HG03097 (cell line): ENCODE measurements at regions not wholly inside any gene's neighbourhood (a gene's known extent, or its start where the extent isn't known, plus 50 kb on each side); places are given as distances from the start of the nearest gene placed in this dataset.

Experiments used
- ATAC-seq: cut with Tn5 transposase; IDR thresholded peaks from one replicate; pipeline ENCODE4 v1.9.1; 2021; ENCODE audit not compliant: unreplicated experiment, low FRiP score

GRCh38 chr5:27402828-27403227 lies 364.4 kb upstream of the CDH9 start:
- no peak for ATAC-seq

- no peak for ATAC-seq
Observed at GRCh38 chr5:27396998-27397397, 358.6 kb upstream of the CDH9 start.

- no peak for ATAC-seq
Observed at GRCh38 chr5:27392716-27393115, 354.3 kb upstream of the CDH9 start.

- no peak for ATAC-seq
Observed at GRCh38 chr5:27389696-27390095, 351.3 kb upstream of the CDH9 start.

GRCh38 chr5:27388755-27389154 lies 350.4 kb upstream of the CDH9 start:
- ATAC-seq: no peak

- no peak for ATAC-seq
Observed at GRCh38 chr5:27387535-27388073, 349.2 kb upstream of the CDH9 start.

GRCh38 chr5:27381686-27382085 lies 343.3 kb upstream of the CDH9 start:
- ATAC-seq: no peak

- ATAC-seq: no peak
Observed at GRCh38 chr5:27377626-27378025, 339.2 kb upstream of the CDH9 start.

- no peak for ATAC-seq
Observed at GRCh38 chr5:27353970-27354369, 315.6 kb upstream of the CDH9 start.

- ATAC-seq: no peak
Observed at GRCh38 chr5:27353540-27353939, 315.2 kb upstream of the CDH9 start.

GRCh38 chr5:27341342-27341741 lies 303.0 kb upstream of the CDH9 start:
- ATAC-seq: no peak

GRCh38 chr5:27336817-27337216 lies 298.4 kb upstream of the CDH9 start:
- ATAC-seq: no peak

GRCh38 chr5:27328480-27328879 lies 290.1 kb upstream of the CDH9 start:
- no peak for ATAC-seq

GRCh38 chr5:27325513-27325912 lies 287.1 kb upstream of the CDH9 start:
- ATAC-seq: no peak

- no peak for ATAC-seq
Observed at GRCh38 chr5:27318701-27319100, 280.3 kb upstream of the CDH9 start.

GRCh38 chr5:27316271-27316650 lies 277.9 kb upstream of the CDH9 start:
- ATAC-seq: no peak

- ATAC-seq: no peak
Observed at GRCh38 chr5:27315363-27316270, 277.2 kb upstream of the CDH9 start.

- no peak for ATAC-seq
Observed at GRCh38 chr5:27313549-27313948, 275.2 kb upstream of the CDH9 start.

GRCh38 chr5:27312291-27312893 lies 274.0 kb upstream of the CDH9 start:
- ATAC-seq: no peak

GRCh38 chr5:27311544-27311943 lies 273.2 kb upstream of the CDH9 start:
- ATAC-seq: no peak

- no peak for ATAC-seq
Observed at GRCh38 chr5:27308153-27308552, 269.8 kb upstream of the CDH9 start.

GRCh38 chr5:27290172-27290571 lies 251.8 kb upstream of the CDH9 start:
- ATAC-seq: no peak
